GM12891 (cell line): ENCODE measurements at regions not wholly inside any gene's neighbourhood (a gene's known extent, or its start where the extent isn't known, plus 50 kb on each side); places are given as distances from the start of the nearest gene placed in this dataset.
"Not testable (repeated sequence)": the region's sequence is repeated elsewhere in the genome, so short reads cannot be mapped to it uniquely, and the experiment has no call there.

Experiments used
- DNase-seq: peaks from one replicate; pipeline ENCODE4 v3.0.0; 2011; ENCODE audit warnings: low spot score; ENCODE audit not compliant: insufficient read length
- FAIRE-seq: peaks from 2 replicates; lab custom pipeline; 2011; peaks lifted over from hg19 to GRCh38; lab: Jason Lieb, UNC
- PAX5 ChIP-seq: IDR thresholded peaks from 2 replicates; pipeline ENCODE4 v1.6.1; 2011; ENCODE audit warnings: low read length, moderate library complexity, mild to moderate bottlenecking; ENCODE audit not compliant: insufficient read depth, severe bottlenecking
- POLR2A ChIP-seq: IDR thresholded peaks from 2 replicates; pipeline ENCODE4 v1.6.1; 2011; ENCODE audit warnings: low read depth, low read length, control low read depth
- POLR2AphosphoS5 ChIP-seq: IDR thresholded peaks from 2 replicates; pipeline ENCODE4 v1.6.1; 2011; ENCODE audit warnings: low read depth, low read length, control low read depth
- POU2F2 ChIP-seq: IDR thresholded peaks from 2 replicates; pipeline ENCODE4 v1.6.1; 2011; ENCODE audit warnings: low read depth, mild to moderate bottlenecking, control low read depth, low read length, moderate library complexity
- SPI1 ChIP-seq: IDR thresholded peaks from 2 replicates; pipeline ENCODE4 v1.6.1; 2011; ENCODE audit warnings: low read depth, low read length, control low read depth
- TAF1 ChIP-seq: IDR thresholded peaks from 2 replicates; pipeline ENCODE4 v1.6.1; 2011; ENCODE audit warnings: low read depth, low read length, control low read depth

DNA sequence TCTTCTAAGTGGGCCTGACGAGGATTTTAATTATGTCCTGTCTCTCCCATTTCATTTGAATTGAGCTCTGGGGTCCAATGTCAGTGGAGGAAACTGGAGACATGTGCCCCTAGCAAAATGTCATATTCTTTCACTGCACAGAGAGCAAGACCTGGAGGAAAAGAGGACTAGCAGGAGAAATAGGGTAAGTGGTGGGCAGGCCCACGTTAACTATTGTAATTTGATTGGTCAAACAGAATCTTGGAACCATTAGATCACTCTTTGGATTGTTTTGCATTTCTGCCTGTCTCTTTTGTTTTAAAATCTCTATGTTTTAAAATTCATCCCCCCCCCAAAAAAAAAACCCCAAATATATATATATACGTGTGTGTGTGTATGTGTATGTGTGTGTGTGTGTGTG is 113.9 kb upstream of the PELI2 start:
- TF ChIP-seq POLR2A, result no peak
- no peak for TF ChIP-seq TAF1
- FAIRE-seq, result no peak

DNA sequence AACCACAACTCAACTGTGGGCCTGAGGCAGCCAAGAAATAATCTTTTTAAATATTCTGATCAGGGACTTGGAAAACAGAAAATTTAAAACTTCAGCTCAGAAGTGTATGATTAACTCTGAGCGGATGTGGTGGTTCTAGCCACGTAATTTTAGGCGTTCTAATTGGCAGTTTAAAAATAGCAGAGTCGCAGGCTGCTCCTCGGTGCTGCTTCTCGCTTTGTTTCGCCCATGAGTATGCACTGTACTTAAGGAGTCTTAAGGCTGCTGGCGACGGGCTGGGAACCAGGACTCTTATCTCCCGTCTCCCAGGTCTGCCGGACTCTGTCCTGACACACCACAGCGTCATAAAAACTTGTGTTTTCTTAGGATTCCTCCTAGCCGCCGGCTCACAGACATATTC is 113.4 kb upstream of the PELI2 start:
- no peak for FAIRE-seq
- TF ChIP-seq PAX5 (no peak), POLR2AphosphoS5 (no peak), SPI1 (no peak), POLR2A (no peak), TAF1 (no peak), POU2F2 (no peak)
- DNase-seq, result no peak

More for the DNA sequence above, 113.9 kb upstream of the PELI2 start:
- no peak for DNase-seq

DNA sequence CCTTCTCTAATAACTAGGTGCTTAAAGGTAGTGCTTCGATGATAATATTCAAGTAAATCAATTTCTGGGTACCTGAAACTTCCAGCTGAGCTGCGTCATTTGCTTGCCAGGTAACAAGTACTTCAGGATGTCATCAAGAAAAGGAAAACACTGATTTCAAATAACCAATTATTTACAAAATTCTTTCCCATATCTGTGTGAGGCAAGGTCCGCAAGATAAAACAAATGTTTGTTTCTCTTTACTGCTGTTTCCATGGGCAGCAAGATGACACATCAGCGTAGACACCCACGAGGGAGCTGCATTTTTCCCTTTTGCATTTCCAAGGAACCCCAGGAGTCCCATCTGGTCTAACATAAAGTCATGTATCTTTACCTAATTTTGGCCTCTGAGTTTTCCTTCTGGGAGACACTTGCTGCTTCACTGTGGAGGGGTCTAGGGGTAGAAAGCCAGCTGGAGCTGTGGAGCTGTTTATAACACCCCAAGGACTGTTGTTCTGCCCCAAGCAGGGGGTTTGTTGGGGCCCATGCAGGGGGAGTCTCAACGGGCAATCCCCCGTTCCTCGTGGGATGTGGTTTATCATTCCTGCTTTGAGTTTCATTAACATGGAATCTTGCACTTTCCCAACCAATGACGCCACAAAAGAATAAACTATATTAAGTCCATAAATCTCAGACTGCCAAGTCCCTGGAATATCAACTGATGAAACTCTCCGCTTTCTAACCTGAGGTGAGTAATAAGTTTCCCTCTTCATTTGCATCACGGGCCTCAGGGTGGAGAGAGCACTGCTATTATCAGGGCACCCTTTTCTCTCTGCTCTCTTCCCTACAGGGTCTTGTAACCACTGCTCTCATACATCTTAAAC is 112.8 kb upstream of the PELI2 start:
- no peak for DNase-seq
- FAIRE-seq, result no peak
- TF ChIP-seq POLR2AphosphoS5 (no peak), POU2F2 (no peak), POLR2A (no peak), TAF1 (no peak), SPI1 (no peak), PAX5 (no peak)

DNA sequence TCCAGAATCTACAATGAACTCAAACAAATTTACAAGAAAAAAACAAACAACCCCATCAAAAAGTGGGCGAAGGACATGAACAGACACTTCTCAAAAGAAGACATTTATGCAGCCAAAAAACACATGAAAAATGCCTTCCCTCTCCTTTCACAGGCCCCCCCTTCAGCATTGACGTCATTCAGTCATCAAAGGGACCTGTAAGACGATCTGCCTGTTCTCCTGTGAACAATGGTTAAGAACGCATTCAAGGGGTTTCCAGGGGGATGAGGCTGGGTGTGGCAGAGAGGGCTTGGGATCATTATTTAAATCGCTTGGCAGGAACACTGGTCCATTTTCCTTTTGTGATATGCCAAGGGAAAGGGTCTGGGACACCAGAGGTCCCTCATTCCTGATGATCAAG is 110.7 kb upstream of the PELI2 start:
- not testable (repeated sequence) for DNase-seq, FAIRE-seq

DNA sequence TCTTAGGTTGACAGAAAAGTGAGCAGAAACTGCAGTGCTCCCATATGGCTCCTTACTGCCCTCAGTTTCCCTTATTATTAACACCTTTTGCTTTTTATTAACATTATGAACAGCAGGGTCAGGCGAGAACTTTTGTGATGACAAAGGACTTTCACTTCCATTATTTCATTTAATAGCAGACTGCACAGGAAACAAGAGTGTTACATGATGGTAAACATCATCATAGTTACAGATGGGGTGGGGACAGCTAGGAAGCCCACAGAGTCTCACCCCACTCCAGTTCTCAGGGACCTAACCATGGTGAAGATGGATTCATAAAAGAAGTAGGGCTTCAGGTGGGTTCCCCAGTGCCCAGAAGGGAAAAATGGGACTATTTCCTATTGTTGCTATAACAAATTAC is 110.1 kb upstream of the PELI2 start:
- no peak for FAIRE-seq
- TF ChIP-seq POLR2AphosphoS5 (no peak), POLR2A (no peak), POU2F2 (no peak), SPI1 (no peak), PAX5 (no peak), TAF1 (no peak)

DNA sequence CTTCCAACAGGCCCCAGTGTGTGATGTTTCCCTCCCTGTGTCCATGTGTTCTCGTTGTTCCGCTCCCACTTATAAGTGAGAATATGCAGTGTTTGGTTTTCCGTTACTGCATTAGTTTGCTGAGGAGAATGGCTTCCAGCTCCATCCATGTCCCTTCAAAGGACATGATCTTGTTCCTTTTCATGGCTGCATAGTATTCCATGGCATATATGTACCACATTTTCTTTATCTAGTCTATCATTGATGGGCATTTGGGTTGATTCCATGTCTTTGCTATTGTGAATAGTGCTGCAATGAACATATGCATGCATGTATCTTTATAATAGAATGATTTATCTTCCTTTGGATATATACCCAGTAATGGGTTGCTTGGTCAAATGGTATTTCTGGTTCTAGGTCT is 109.5 kb upstream of the PELI2 start:
- not testable (repeated sequence) for DNase-seq, FAIRE-seq

More for the DNA sequence above, 110.1 kb upstream of the PELI2 start:
- no peak for DNase-seq

DNA sequence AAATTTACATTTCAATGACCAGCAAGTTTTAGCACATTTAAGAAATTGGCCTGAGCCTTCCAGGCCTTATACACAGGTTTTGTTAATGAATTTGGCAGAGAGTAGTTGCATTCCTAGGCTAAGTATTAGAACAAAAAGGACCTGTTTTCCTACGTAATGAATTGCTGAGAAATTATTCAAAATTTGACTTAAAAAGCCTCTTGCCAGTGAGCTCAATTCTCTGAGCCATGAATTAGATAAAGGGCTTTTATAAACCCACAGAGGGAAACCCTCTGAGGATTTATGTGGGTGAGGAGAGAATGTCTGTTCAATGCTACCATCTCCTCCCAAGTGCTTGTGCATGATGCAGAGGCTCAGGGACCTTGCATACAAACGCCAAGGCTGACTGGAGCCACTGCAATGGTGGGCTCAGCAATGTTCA is 94.5 kb upstream of the PELI2 start:
- no peak for DNase-seq
- TF ChIP-seq POLR2A, result no peak
- no peak for TF ChIP-seq SPI1
- no peak for TF ChIP-seq TAF1
- no peak for FAIRE-seq

DNA sequence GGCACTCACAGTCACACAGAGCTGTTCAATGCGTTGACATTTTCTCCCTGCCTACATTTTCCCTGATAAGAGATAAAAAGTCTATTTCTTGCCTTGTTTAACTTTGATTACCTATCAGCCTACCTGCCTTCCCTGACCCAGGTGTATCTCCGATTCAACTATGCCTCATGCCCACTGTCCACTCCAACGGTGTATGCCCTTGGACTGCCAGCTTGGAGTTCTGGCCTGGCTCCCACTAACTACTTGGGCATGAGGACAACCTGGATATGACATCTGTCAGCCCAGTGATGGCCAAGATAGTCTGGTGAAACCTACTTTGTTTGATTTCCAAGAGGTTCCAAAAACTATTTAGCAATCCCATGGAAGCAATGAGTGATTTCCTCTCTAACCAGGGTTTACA is 93.0 kb upstream of the PELI2 start:
- DNase-seq (no peak), FAIRE-seq (no peak)
- TF ChIP-seq SPI1 (no peak), POU2F2 (no peak), PAX5 (no peak), POLR2AphosphoS5 (no peak), POLR2A (no peak), TAF1 (no peak)

DNA sequence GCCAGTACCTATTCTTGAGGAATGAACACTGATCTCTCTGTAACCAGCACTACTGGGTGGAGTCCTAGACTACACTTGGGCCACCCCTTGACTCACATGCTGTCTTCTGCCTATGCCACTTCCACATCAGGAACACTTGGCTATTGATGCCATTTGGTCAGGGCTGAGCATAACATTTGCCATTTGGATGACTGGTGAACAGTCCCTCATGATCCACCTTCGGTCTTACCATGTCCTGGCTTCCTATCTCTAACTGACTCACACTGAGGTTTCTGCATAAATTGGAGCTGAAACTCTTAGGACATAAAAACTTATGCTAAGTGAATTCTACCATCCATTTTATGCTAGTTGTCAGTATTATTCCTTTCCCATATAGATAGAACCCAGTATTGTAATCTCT is 91.7 kb upstream of the PELI2 start:
- FAIRE-seq (no peak), DNase-seq (no peak)
- no peak for TF ChIP-seq POU2F2
- no peak for TF ChIP-seq POLR2AphosphoS5
- no peak for TF ChIP-seq SPI1
- TF ChIP-seq TAF1, result no peak
- no peak for TF ChIP-seq POLR2A
- TF ChIP-seq PAX5, result no peak

DNA sequence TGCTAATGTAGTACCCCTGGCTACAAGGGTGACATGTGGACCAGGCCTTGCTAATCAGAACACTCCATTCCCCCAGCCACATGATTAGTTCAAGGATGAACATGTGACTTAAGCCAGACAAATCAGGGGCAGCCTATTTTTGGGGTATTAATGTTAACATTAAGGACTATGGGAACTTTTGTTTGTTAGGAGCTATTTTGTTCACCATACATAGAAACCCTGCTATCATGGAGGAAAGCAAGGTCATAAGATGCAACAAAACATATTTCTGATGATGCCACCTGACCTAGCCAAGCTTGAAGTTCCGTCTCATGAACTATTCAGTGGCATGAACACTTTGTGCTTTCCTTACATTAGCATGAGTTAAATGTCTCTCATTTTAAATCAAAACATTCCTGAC is 90.8 kb upstream of the PELI2 start:
- DNase-seq (no peak), FAIRE-seq (no peak)
- TF ChIP-seq POLR2AphosphoS5 (no peak), POU2F2 (no peak), SPI1 (no peak), PAX5 (no peak), POLR2A (no peak)
